Thyroid gland (tissue), 4 donors: ENCODE measurements at regions not wholly inside any gene's neighbourhood (a gene's known extent, or its start where the extent isn't known, plus 50 kb on each side); places are given as distances from the start of the nearest gene placed in this dataset.

ENCODE experiments used
- CTCF ChIP-seq, 6 experiments: fragments of 200-600 bp in 3 of 6; fragments of 450-650 bp in 3 of 6; sonication (generic) in 3 of 6; IDR thresholded peaks; one replicate each; pipeline ENCODE4 v1.5.1; 2016 to 2019; ENCODE audit warnings: antibody characterized with exemption in 6 of 6, mild to moderate bottlenecking in 2 of 6, inconsistent platforms in 1 of 6, moderate library complexity in 1 of 6
- POLR2A ChIP-seq, 2 donors: fragments of 450-650 bp; IDR thresholded peaks; one replicate each; pipeline ENCODE4 v1.6.1; 2017; ENCODE audit warnings: antibody characterized with exemption in 2 of 2, mild to moderate bottlenecking in 2 of 2, moderate library complexity in 1 of 2

GRCh38 chr15:93803421-93804152 lies 427.8 kb upstream of the MCTP2 start:
- TF ChIP-seq CTCF (IDR thresholded peaks at IDR 0.05) (no peak), POLR2A (IDR thresholded peaks at IDR 0.05) (no peak)
